ENCODE measurements at regions not wholly inside any gene's neighbourhood (a gene's known extent, or its start where the extent isn't known, plus 50 kb on each side); places are given as distances from the start of the nearest gene placed in this dataset.
A peak's percentile ranks its signal among the peaks of the same experiment; 100 is the strongest.

DNA sequence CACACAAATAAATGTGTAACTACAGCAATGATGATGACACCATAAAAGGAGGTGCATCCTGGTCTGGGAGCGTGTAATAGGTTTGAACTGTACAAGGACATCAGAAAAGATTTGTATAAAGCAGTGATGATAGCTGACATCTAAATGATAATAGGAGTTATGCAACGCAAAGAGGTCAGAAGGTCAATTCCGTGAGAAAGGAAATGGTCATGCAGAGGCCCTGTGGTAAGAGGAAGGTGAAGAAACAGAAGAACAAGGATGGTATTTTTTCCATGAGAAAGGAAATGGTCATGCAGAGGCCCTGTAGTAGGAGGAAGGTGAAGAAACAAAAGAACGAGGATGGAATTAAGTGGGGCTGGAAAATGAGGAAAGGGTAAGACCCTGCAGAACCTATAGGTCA is 106.7 kb upstream of the TMPO start:
- DNase-seq (ENCODE audit: low spot score in 2 of 2) (no peak), FAIRE-seq (no peak)

DNA sequence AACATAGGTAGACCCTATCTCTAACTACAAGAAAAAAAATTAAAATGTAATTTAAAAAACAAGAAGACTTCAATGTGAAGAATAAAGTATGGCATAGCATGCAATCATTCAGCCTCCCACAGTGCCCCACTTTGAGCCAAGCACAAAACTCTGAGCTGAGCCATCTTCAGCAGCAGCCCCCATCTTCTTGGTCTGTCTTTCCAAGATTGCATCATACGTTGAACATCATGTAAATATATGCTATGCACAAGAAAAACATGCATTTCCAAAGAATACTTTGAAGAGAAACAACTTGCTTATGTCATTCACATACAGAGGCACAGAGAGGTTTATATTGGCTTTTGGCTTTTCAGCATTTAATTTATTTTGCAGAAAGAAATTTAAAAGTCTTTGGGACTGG is 105.8 kb upstream of the TMPO start:
- no peak for FAIRE-seq
- no peak for DNase-seq (ENCODE audit: low spot score in 2 of 2)

DNA sequence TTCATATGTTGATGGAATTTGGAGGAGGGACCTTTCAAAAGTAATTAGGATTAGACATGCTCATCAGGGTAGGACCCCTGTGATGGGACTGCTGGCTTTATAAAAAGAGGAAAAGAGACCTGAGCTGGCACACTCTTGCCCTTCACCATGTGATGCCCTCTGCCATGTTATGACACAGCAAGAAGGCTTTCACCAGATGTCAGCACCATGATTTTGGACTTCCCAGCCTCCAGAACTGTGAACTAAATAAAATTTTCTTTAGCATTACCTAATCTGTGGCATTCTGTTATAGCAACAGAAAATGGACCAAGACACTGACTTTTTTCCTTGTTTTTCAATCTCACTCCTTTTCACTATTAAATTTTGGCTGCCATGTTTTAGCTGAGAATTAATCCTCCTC is 105.0 kb upstream of the TMPO start:
- DNase-seq (ENCODE audit: low spot score in 2 of 2) = no peak
- FAIRE-seq = no peak

DNA sequence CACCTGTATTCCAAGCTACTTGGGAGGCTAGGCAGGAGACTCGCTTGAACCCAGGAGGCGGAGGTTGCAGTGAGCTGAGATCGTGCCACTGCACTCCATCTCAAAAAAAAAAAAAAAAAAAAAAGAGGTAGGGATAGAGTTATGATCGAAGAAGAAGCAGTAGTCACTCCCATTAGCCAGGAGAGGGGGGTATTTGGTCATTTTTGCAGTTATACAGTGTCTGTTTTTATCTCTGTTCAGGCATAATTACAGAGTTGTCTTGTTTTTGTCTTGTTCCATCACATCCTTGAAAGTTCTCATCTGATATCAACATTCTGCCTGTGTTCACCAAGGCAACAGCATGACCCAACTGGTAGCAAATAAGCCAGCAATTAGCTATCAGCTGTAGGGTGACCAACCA is 98.5 kb upstream of the TMPO start:
- no peak for DNase-seq (ENCODE audit: low spot score in 2 of 2)
- no peak for FAIRE-seq

DNA sequence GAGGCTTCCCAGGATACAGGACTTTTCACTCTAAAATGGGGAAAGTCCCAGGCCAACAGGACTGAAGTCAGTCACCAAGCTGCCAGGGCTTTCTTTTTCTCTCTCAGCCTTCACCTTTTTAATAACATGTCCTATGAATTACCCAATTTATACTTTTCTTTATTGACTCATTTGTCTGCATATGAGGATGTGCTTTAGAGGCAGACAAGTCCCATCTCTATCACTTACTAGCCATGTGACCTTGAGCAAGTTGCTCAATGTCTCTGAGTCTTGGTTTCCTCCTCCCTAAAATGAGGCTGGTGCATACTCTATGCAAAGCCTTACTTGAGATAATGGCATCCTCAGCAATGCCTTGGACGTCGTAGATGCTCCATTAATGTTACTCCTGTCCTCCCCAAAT is 98.1 kb upstream of the TMPO start:
- no peak for DNase-seq (ENCODE audit: low spot score in 2 of 2)
- FAIRE-seq = no peak

DNA sequence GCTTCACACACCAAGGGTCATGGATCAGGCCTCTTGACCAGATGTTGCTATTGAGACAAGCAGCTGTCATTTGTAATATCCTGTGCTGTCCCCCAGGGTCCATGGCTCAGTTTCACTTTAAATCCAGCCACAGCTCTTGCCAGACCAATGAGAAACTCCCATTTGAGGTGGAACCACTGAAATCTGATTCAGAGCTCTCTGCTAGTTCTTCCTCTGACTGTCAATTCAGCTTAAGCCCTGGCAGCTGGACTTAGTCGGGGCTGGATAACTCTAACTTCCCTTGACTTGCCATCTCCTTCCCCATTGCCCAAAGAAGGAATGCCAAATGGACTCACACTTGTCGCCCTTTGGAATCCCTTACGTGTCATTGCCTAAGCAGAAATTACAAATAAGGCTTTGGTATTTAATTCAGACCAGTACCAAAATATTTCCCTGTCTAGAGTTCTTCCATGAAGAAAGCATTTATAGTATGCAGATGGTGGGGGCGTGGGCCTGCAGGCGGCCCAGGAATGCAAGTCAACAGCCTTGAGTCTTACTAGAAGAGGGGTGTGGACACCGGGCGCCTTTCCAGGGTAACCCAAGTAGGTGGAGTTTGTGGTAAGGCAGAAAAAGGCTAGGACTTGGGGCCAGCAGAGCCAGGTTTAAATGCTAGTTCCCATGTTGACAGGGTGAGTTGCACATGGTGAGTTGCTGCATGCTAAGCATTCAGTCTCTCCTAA is 96.9 kb upstream of the TMPO start:
- DNase-seq (ENCODE audit: low spot score in 2 of 2) (no peak), FAIRE-seq (no peak)

DNA sequence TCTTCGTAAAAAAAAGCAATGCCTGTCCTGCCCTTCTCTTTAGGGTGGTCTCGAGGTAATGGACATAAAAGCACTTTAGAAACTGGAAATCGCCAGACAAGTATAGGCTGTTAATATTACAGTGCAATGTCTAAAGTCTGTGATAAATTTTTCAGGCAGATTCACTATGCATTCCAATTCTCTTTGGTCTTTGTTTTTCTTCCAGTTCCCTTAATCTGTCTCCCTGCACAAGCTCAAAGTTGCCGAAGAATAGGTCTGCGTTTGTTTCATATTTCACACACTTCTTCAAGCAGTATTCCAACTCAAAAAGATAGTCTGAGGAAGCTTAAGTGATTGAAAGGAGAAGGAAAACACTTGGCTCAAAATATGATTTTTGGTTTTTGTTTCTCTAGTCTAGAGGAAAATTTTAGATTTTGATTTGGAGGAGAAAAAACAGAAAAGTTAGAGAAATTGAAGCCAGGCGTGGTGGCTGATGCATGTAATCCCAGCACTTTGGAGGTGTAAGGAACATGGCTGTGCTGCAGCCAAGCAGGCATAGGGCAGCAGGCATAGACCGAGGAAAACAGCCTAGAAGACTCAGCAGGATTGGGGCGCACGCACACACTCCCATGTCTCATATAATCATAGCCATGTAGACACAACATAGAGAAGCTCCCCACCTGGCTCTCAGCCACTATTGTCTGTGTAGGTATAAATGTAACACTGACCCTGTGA is 96.2 kb upstream of the TMPO start:
- no peak for FAIRE-seq
- no peak for DNase-seq (ENCODE audit: low spot score in 2 of 2)

DNA sequence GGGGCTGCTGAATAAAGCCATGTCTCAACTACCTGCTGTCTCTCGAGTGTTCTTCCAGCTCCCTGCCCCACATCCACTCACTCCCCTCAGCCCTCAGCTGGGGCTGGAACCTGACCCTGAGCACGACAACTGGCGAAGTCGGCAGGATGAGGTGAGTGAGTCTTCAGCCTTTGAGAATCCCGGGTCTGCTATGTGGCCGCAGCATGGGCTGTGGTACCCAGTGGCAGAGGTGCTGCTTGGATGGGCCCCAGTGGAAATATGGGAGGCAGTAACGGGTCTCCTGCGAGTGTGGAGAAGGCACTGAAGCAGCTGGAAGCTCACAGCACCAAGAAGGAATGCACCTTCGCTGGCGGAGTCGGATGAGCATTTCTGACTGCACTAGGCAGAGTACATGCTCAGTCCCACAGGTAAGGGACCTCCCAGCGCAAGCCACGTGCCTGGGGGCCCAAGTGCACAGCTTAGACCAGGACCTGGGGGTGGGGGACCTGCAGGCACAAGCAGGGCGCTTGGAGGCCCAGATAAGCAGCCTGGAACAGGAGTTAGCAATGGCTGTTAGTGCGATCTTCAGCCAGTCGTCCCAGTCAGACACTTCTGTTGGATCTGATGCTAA is 95.5 kb upstream of the TMPO start:
- FAIRE-seq = no peak
- no peak for DNase-seq (ENCODE audit: low spot score in 2 of 2)

DNA sequence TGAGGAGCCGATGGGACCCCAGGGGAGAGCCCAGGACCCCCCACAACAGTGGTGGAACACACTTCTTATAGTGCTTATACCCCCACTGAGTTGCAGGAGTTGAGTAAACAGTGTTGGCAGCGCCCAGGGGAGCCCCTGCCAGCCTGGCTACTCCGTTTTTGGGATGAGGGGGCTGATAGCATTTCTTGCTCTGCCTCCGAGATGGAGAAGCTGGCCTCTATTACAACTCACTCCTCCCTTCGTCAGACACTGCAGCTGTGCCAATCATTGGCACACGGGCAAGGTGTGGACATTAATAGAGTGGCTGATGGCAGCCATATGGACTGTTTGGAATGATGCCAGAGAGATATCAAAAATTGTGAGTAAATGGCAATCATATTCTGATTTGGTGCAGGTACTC is 94.9 kb upstream of the TMPO start:
- FAIRE-seq (no peak), DNase-seq (ENCODE audit: low spot score in 2 of 2) (no peak)

DNA sequence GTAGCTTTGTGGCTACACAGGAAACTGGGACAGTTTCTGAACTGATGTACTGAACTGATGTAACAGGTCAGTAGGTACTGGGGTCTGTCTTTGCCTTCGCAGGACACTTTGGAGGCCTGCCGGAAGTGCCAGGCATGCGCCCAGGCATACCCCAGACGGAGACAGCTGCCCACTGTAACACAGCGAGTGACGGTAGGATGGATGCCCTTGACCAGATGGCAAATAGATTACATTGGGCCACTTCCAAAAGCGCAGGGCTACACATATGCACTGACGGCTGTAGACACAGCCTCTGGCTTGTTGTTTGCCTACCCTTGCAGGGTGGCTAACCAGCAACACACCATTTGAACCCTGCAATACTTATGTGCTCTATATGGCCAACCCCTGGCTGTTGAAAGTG is 94.1 kb upstream of the TMPO start:
- DNase-seq (ENCODE audit: low spot score in 2 of 2) (no peak), FAIRE-seq (no peak)

DNA sequence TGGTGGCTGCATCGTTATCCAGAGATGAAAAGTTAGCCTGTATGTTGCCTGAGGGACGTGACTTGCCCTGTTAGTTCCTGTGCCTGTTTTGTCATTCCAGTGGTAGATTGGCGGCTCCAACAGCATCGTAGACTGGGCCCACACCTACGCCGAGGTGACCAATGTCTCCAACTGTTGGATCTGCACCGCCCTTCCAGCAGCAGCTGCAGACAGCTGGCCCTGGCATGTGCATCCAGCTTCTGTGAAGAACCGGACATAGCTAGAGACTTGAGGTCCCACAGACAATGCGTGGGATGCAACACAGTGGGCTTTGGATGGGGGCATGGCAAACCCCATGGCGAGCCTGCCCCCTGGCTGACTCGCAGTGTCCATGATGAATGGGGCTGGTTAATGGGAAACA is 93.0 kb upstream of the TMPO start:
- no peak for FAIRE-seq
- DNase-seq (ENCODE audit: low spot score in 2 of 2) = no peak

DNA sequence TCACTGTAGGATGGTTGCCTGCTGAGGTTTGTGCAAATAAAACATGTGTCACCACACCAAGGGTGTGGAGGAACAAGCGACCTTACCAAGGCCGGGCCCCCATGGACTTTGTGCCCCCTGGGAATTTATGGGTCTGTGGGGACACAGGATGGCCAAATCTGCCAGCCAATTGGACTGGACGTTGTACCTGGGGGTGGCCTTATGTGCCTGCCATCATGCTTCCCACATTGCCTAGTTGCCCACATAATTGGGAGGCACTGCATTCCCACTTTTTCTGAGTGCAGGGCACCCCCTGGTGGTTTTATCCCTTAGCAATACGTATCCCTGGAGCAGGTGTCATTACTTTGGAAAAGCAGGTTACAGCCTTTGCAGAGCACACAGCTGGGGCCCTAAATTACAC is 92.6 kb upstream of the TMPO start:
- no peak for DNase-seq (ENCODE audit: low spot score in 2 of 2)
- no peak for FAIRE-seq

DNA sequence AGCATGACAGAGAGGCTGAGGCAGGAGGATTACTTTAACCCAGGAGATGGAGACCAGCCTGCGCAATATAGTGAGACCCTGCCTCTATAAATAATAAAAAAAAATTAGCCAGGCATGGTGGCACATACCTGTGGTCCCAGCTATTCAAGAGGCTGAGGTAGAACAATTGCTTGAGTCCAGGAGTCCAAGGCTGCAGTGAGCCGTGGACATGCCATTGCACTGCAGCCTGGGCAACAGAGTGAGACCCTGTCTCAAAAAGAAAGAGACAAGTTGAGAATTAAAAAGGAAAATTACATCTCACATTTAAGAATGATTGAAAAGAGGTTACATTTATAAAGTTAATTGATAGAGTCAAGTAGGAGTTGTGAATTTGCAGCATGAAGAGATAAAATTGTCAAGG is 91.4 kb upstream of the TMPO start:
- FAIRE-seq (no peak), DNase-seq (ENCODE audit: low spot score in 2 of 2) (no peak)

DNA sequence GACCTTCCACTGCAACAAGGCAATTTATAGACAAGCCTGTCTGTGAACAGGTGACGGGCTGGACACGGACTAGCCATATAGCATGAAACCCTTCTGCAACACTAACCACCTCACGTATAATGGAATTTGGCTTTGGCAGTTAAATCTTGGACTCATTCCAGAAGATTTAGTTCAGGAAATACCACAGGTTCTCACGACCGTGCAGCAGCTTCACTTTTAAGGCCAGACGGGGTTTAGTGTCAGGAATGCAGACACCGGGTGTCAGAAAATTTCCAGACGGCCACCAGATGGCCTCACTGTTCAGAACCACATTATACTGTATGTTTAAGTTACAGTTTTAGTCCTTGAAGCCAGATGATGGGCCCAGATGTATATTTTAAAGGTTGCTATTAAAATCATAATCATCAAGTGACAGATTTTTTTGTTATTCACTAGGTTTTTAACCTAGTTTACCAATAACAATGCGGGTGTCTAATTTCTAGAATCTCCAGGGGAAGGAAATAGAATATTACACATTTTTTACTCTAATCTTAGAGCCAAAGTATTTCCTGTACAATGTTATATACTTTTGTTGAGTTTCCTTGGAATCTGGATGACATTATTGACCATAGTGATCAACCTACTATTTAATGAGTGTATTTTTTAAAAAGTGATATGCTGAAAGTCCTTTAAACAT is 90.5 kb upstream of the TMPO start:
- DNase-seq (ENCODE audit: low spot score in 2 of 2) (peak; percentile 22 to 63), FAIRE-seq (no peak)

DNA sequence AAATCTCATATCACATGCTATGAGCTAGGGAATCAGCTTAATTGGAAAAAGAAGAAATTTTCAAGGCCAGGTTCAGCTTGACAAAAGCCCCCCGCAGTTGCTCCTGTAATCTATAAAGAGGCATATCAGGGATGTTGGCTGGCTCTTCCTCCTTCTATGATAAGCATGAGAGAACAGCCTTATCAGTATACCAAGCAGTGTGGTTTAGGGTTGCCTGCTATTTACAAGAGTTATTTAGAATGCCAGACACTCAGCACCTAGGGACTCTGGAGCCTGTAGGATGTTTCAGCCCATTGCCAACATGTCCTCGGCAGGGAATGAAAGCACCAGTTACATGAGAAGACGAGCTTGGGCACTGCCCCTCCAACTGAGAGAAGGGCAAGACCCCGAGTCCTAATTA is 89.5 kb upstream of the TMPO start:
- DNase-seq (ENCODE audit: low spot score in 2 of 2) (no peak), FAIRE-seq (no peak)

DNA sequence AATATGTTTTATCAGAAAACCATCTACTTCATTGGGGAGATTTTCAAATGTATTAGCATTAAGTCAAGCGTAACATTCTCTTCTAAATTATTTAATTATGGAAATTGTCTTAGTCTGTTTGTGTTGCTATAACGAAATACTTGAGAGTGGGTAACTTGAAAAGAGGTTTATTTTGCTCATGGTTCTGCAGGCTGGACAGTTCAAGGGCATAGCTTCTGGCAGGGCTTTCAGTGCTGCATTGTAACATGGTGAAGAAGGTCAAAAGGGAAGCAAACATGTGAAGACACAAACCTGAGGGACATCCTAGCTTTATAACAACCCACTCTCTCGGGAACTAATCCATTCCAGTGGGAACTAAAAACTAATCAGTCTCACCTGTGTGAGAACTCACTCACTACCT is 84.3 kb upstream of the TMPO start:
- no peak for FAIRE-seq
- no peak for DNase-seq (ENCODE audit: low spot score in 2 of 2)

DNA sequence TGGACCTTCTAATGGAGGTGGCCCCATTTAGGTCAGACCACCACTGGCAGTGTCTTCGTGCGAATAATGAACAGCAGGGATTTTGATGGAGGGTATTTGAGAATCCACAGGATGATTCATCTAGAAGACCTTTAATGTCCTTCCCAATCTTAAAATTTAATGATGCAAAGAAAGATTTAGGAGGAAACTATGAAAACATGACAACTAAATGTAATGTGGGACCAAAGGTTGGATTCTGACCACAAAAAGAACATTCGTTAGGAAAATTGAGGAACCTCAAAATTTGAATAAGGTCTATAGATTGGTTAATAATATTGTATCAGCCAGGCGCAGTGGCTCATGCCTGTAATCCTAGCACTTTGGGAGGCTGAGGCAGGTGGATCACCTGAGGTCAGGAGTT is 78.2 kb upstream of the TMPO start:
- DNase-seq (ENCODE audit: low spot score in 2 of 2) = no peak
- no peak for FAIRE-seq

DNA sequence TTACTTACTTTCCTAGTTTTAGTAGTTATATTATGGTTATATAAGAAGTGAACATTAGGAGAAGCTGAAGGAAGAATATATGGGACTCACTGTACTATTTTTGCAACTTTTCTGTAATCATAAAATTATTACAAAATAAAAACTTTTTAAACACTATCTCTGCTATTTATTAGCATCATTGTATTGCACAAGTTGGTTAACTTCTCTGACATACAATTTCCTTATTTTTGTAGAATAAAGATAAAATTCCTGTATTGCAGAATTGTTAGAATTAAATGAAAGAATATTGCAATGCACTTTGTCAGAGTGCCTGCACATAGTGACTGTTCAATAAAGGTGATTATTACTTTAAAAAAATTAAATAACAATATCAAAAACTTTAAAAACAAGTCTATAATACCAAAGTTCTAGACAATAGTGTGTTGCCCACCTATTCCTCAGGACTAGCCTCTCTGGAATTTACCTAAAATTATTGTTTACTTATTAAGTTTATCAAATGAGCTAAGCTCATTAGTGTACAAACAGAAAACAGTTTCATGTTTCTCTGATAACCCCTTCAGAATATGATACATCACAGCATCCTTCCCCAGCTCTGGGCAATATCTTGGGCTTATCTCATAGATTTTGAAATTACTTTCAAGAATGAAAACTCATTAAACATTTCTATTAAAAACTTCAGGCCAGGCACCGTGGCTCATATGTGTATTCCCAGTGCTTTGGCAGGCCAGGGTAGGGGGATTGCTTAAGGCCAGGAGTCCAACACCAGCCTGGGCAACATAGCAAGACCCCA is 77.4 kb upstream of the TMPO start:
- DNase-seq (ENCODE audit: low spot score in 2 of 2) (no peak), FAIRE-seq (no peak)

DNA sequence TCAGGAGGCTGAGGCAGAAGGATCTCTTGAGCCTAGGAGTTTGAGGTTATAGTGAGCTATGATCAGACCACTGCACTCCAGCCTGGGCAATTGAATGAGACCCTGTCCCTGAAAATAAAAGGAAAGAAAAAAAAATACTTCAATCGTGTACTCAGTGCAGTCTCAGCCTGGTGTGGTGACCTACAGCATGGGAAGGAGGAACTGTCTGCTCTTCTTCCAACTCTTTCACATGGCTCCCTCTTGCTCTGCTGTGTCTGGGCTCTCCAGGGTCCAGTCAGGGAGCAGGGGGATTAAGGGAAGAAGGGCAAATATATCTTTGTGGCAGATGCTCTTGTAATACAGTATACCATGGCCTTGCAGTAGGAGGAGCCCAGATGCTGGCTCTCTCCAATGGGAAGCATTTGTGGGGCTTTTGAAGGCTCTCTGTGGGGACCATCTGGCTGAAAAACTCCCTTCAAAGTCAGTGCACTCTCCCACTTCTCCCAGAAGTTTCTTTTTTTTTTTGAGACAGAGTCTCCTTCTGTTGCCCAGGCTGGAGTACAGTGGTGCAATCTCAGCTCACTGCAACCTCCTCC is 76.6 kb upstream of the TMPO start:
- FAIRE-seq = no peak
- DNase-seq (ENCODE audit: low spot score in 2 of 2) = no peak

DNA sequence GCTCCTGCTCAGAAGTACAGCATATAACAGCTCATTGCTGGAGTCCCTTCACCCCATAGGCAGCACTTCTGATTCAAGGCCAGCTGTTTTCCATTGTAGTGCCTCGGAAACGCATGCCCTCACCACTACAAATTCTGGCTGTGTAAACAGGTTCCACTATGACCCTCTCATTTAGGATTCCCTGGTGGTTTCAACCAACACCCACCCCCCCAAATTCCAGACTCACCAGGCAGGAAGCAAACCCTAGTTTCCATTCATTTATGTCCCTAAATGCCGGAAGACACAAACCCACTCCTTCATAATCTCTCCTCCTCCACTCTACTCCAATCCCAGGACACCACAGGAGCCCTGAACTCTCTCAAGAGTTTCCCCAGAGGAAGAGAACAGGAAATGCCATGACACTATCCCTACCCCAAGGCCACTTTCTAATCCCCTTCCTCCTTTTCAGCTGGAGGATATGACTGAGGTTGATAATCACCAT is 75.9 kb upstream of the TMPO start:
- DNase-seq (ENCODE audit: low spot score in 2 of 2) = no peak
- no peak for FAIRE-seq
